GM23338 (cell line): ENCODE measurements at regions not wholly inside any gene's neighbourhood (a gene's known extent, or its start where the extent isn't known, plus 50 kb on each side); places are given as distances from the start of the nearest gene placed in this dataset.

Experiments
- ATAC-seq: fragments of 200-7000 bp; cut with Tn5 transposase; 3 replicates; pipeline ENCODE4 v1.9.1; 2020
- DNase-seq: peaks from one replicate; pipeline ENCODE4 v3.0.0-alpha.2; 2015; ENCODE audit warnings: low spot score
- H2AFZ ChIP-seq: fragments of 200-600 bp; sonication (generic); 2 replicates; pipeline ENCODE4 v1.8.0; 2016; ENCODE audit warnings: antibody characterized with exemption, mild to moderate bottlenecking, moderate library complexity
- H3F3A ChIP-seq: fragments of 200-600 bp; sonication (generic); replicated peaks from 2 replicates; pipeline ENCODE4 v1.8.0; 2017; ENCODE audit warnings: antibody characterized with exemption, mixed run types, low read depth
- H3K27ac ChIP-seq: fragments of 200-600 bp; sonication (generic); 2 replicates; pipeline ENCODE4 v1.6.1; 2016; ENCODE audit warnings: low read depth
- H3K27me3 ChIP-seq: fragments of 200-600 bp; sonication (generic); 2 replicates; pipeline ENCODE4 v1.8.0; 2016; ENCODE audit warnings: mild to moderate bottlenecking, mixed run types, moderate library complexity; ENCODE audit not compliant: insufficient read depth
- H3K36me3 ChIP-seq: fragments of 200-600 bp; sonication (generic); 2 replicates; pipeline ENCODE4 v1.8.0; 2016; ENCODE audit warnings: mild to moderate bottlenecking; ENCODE audit not compliant: insufficient read depth
- H3K4me1 ChIP-seq: fragments of 200-600 bp; sonication (generic); 2 replicates; pipeline ENCODE4 v1.8.0; 2016; ENCODE audit warnings: mild to moderate bottlenecking, moderate library complexity; ENCODE audit not compliant: insufficient read depth
- H3K4me2 ChIP-seq: fragments of 200-600 bp; sonication (generic); 2 replicates; pipeline ENCODE4 v1.7.1; 2017; ENCODE audit warnings: mixed run types
- H3K4me3 ChIP-seq: fragments of 200-600 bp; sonication (generic); 2 replicates; pipeline ENCODE4 v1.6.1; 2016; ENCODE audit warnings: mixed run types
- H3K79me2 ChIP-seq: fragments of 200-600 bp; sonication (generic); replicated peaks from 2 replicates; pipeline ENCODE4 v1.8.0; 2017; ENCODE audit warnings: mild to moderate bottlenecking; ENCODE audit not compliant: insufficient read depth
- H3K9me2 ChIP-seq: fragments of 200-600 bp; sonication (generic); 2 replicates; pipeline ENCODE4 v1.8.0; 2017; ENCODE audit not compliant: insufficient read depth
- H4K20me1 ChIP-seq: fragments of 200-600 bp; sonication (generic); replicated peaks from 2 replicates; pipeline ENCODE4 v1.8.0; 2017; ENCODE audit warnings: mild to moderate bottlenecking; ENCODE audit not compliant: insufficient read depth
- H3K27ac Mint-ChIP-seq: 2 replicates; pipeline ENCODE4 v1.8.0; 2020; ENCODE audit warnings: inconsistent platforms, mild to moderate bottlenecking, moderate library complexity, mixed read lengths
- H3K27me3 Mint-ChIP-seq: 3 replicates; pipeline ENCODE4 v1.8.0; 2022; ENCODE audit warnings: low read depth, mild to moderate bottlenecking, moderate library complexity, mixed read lengths, inconsistent platforms; ENCODE audit not compliant: insufficient read depth, poor library complexity
- H3K36me3 Mint-ChIP-seq: 3 replicates; pipeline ENCODE4 v1.8.0; 2021; ENCODE audit warnings: low read depth, mild to moderate bottlenecking, inconsistent platforms, moderate library complexity, mixed read lengths
- H3K4me1 Mint-ChIP-seq: 3 replicates; pipeline ENCODE4 v1.8.0; 2020; ENCODE audit warnings: mild to moderate bottlenecking, inconsistent platforms, mixed read lengths
- H3K4me3 Mint-ChIP-seq: 3 replicates; pipeline ENCODE4 v1.8.0; 2021; ENCODE audit warnings: moderate library complexity, mild to moderate bottlenecking, inconsistent platforms, mixed read lengths
- H3K9me3 Mint-ChIP-seq: 3 replicates; pipeline ENCODE4 v1.8.0; 2020; ENCODE audit warnings: moderate library complexity, mild to moderate bottlenecking, inconsistent platforms, mixed read lengths
- CREB1 ChIP-seq: fragments of 250-450 bp; sonication (Bioruptor Pico); IDR thresholded peaks from 2 replicates; pipeline ENCODE4 v1.5.0; 2020; ENCODE audit warnings: low read depth, mild to moderate bottlenecking, moderate library complexity
- EZH2 ChIP-seq: fragments of 200-600 bp; sonication (generic); IDR thresholded peaks from one replicate; pipeline ENCODE4 v1.8.0; 2017; ENCODE audit warnings: antibody characterized with exemption, mild to moderate bottlenecking, low read depth; ENCODE audit not compliant: unreplicated experiment
- JUNB ChIP-seq: IDR thresholded peaks from one replicate; pipeline ENCODE4 v1.6.1; 2016; ENCODE audit warnings: antibody characterized with exemption; ENCODE audit not compliant: unreplicated experiment
- NANOG ChIP-seq: IDR thresholded peaks from 2 replicates; pipeline ENCODE4 v1.6.1; 2016; ENCODE audit warnings: antibody characterized with exemption, borderline replicate concordance
- POLR2AphosphoS5 ChIP-seq: IDR thresholded peaks from 2 replicates; pipeline ENCODE4 v1.6.1; 2016; ENCODE audit warnings: antibody characterized with exemption, low read depth
- ZNF114 ChIP-seq: fragments of 250-450 bp; sonication (Bioruptor Pico); IDR thresholded peaks from 2 replicates; pipeline ENCODE4 v1.5.0; 2020; ENCODE audit warnings: mild to moderate bottlenecking, moderate library complexity
- TF ChIP-seq, protein P1 (sequence below): IDR thresholded peaks from 2 replicates; pipeline ENCODE4 v1.6.1; 2016; ENCODE audit warnings: antibody characterized with exemption
- TF ChIP-seq, protein P2 (sequence below): IDR thresholded peaks from one replicate; pipeline ENCODE4 v1.6.1; 2018; ENCODE audit warnings: antibody characterized with exemption; ENCODE audit not compliant: unreplicated experiment
- TF ChIP-seq, protein P3 (sequence below), 2 experiments: fragments of 200-600 bp in 1 of 2; sonication (generic) in 1 of 2; conservative IDR thresholded peaks; 2 replicates each; pipeline versions ENCODE4 v1.5.1 to v1.6.1; 2016 to 2017; ENCODE audit warnings: antibody characterized with exemption in 2 of 2, low read depth in 2 of 2, mild to moderate bottlenecking in 2 of 2, moderate library complexity in 1 of 2

DNA sequence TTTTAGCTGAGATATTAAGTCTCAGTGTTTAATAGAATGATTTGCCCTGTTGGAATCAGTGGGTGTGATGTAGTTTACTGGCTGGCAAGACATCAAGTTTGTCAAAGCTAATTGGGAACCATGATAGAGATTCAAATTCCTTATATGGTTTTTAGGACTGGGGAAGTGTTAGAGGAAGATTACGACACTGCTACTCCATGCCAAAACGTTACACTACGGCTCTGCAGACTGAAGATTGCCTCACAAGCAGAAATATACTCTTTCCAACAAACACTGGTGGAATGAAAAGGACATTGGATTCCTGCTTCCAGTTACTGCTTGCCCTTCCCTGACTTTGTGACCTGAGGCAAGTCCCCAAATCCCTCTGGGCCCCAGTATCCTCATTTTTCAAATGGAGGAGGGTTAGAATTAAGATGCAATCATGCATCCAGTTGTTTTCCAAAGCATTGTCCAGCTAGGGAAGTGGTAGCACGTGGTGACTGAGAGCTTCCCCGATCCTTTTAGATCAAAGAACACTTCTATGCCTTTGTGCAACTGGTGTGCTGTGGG lies 147.6 kb downstream of the CDC42EP3 start (continued):
- TF ChIP-seq, protein P1, sequence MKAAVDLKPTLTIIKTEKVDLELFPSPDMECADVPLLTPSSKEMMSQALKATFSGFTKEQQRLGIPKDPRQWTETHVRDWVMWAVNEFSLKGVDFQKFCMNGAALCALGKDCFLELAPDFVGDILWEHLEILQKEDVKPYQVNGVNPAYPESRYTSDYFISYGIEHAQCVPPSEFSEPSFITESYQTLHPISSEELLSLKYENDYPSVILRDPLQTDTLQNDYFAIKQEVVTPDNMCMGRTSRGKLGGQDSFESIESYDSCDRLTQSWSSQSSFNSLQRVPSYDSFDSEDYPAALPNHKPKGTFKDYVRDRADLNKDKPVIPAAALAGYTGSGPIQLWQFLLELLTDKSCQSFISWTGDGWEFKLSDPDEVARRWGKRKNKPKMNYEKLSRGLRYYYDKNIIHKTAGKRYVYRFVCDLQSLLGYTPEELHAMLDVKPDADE: no peak
- TF ChIP-seq NANOG (no peak), JUNB (no peak), EZH2 (no peak), CREB1 (CRISPR knock-in tag) (no peak), ZNF114 (CRISPR knock-in tag) (no peak)
- TF ChIP-seq, protein P2, sequence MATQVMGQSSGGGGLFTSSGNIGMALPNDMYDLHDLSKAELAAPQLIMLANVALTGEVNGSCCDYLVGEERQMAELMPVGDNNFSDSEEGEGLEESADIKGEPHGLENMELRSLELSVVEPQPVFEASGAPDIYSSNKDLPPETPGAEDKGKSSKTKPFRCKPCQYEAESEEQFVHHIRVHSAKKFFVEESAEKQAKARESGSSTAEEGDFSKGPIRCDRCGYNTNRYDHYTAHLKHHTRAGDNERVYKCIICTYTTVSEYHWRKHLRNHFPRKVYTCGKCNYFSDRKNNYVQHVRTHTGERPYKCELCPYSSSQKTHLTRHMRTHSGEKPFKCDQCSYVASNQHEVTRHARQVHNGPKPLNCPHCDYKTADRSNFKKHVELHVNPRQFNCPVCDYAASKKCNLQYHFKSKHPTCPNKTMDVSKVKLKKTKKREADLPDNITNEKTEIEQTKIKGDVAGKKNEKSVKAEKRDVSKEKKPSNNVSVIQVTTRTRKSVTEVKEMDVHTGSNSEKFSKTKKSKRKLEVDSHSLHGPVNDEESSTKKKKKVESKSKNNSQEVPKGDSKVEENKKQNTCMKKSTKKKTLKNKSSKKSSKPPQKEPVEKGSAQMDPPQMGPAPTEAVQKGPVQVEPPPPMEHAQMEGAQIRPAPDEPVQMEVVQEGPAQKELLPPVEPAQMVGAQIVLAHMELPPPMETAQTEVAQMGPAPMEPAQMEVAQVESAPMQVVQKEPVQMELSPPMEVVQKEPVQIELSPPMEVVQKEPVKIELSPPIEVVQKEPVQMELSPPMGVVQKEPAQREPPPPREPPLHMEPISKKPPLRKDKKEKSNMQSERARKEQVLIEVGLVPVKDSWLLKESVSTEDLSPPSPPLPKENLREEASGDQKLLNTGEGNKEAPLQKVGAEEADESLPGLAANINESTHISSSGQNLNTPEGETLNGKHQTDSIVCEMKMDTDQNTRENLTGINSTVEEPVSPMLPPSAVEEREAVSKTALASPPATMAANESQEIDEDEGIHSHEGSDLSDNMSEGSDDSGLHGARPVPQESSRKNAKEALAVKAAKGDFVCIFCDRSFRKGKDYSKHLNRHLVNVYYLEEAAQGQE: no peak

DNA sequence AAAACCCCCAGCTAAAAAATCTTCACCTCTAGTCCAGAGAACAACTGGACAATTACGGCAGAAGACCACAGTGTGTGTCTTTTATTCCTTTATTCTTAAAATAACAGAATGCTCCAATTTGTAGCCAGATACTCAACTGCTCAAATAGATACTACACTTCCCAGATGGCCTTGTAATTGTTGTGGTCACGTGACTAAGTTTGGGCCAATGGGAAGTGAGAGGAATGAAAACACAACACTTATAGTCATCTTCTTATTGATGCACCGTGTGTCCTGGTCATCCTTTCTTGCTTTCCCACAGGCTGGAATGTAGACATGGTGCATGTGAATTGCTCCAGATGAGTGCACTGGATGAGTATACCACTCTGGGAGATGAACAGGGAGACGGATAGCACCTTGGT lies 145.1 kb downstream of the CDC42EP3 start:
- H3K27me3 Mint-ChIP-seq: no peaks in the 10 kb centered on the region
- no peak for ATAC-seq
- H3K4me2 ChIP-seq: no peak overlapping the region
- no peak overlapping the region for H3K4me3 Mint-ChIP-seq
- no peaks in the 10 kb centered on the region for H4K20me1 ChIP-seq
- no peaks in the 10 kb centered on the region for H3K27me3 ChIP-seq
- H3K79me2 ChIP-seq: no peaks in the 10 kb centered on the region
- no peak overlapping the region for H3K4me3 ChIP-seq
- no peak overlapping the region for H3K27ac ChIP-seq
- H3K27ac Mint-ChIP-seq: no peak overlapping the region
- DNase-seq: no peak
- H3K36me3 Mint-ChIP-seq: no peaks in the 10 kb centered on the region
- no peaks in the 10 kb centered on the region for H3K9me3 Mint-ChIP-seq
- no peaks in the 10 kb centered on the region for H3K4me1 ChIP-seq
- H3F3A ChIP-seq: no peaks in the 10 kb centered on the region
- H3K4me1 Mint-ChIP-seq: peaks cover 4% of the 10 kb centered on the region; the same call in 1 of the 3 replicates
- peak overlapping the region; percentile 82; the same call in 1 of the 2 replicates for H2AFZ ChIP-seq
- H3K9me2 ChIP-seq: no peaks in the 10 kb centered on the region
- no peaks in the 10 kb centered on the region for H3K36me3 ChIP-seq
- TF ChIP-seq EZH2 (no peak), JUNB (no peak), POLR2AphosphoS5 (no peak)
- TF ChIP-seq, protein P3, sequence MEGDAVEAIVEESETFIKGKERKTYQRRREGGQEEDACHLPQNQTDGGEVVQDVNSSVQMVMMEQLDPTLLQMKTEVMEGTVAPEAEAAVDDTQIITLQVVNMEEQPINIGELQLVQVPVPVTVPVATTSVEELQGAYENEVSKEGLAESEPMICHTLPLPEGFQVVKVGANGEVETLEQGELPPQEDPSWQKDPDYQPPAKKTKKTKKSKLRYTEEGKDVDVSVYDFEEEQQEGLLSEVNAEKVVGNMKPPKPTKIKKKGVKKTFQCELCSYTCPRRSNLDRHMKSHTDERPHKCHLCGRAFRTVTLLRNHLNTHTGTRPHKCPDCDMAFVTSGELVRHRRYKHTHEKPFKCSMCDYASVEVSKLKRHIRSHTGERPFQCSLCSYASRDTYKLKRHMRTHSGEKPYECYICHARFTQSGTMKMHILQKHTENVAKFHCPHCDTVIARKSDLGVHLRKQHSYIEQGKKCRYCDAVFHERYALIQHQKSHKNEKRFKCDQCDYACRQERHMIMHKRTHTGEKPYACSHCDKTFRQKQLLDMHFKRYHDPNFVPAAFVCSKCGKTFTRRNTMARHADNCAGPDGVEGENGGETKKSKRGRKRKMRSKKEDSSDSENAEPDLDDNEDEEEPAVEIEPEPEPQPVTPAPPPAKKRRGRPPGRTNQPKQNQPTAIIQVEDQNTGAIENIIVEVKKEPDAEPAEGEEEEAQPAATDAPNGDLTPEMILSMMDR (conservative IDR thresholded peaks at IDR 0.05; ENCODE audit: low read depth in 2 of 2): no peak
- TF ChIP-seq, protein P2: no peak
